ENCODE measurements at regions not wholly inside any gene's neighbourhood (a gene's known extent, or its start where the extent isn't known, plus 50 kb on each side); places are given as distances from the start of the nearest gene placed in this dataset.

DNA sequence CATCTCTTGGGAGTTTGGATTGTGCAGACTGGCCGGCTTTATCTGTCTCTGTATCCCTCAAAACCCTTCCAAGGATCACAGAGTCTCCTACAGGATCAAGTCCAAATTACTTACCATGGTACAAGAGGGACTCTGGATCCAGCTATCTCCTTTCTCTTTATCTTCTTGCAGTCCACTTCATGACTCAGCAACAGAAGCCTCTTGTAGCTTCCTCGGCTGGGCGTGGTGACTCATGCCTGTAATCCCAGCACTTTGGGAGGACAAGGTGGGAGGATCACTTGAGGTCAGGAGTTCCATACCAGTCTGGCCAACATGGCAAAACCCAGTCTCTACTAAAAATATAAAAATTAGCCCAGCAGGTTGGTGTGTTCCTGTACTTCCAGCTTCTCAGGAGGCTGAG lies 189.7 kb downstream of the BCAT1 start:
- DNase-seq = no peak
- intact Hi-C loops (cut with DNase I) = no loop called here

DNA sequence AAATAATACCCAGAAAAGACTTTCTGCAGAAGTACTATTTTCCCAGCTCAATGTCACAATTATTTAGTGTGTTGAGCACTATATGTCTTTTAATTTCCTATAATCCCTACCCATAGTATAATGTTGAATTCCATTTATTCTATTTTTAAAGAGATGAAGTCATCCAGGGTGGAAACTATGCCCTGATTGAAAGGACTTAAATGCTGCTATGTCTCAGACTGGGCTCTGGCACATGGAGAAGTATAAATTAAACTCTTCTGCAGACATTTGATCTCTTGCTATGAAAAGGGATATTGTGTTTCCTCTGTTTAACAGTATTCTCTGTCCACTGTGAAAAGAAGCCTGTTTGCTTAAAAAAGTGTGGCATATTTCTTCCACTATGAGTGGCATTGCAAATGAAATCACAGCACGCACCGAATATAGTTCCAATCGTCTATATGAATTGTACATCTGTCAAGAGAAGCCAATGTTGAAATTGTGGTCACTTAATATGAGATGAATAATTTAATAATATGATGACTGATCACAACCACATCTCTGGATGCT lies 192.3 kb downstream of the BCAT1 start:
- intact Hi-C loops (cut with DNase I) = no loop called here
- no peak for DNase-seq

DNA sequence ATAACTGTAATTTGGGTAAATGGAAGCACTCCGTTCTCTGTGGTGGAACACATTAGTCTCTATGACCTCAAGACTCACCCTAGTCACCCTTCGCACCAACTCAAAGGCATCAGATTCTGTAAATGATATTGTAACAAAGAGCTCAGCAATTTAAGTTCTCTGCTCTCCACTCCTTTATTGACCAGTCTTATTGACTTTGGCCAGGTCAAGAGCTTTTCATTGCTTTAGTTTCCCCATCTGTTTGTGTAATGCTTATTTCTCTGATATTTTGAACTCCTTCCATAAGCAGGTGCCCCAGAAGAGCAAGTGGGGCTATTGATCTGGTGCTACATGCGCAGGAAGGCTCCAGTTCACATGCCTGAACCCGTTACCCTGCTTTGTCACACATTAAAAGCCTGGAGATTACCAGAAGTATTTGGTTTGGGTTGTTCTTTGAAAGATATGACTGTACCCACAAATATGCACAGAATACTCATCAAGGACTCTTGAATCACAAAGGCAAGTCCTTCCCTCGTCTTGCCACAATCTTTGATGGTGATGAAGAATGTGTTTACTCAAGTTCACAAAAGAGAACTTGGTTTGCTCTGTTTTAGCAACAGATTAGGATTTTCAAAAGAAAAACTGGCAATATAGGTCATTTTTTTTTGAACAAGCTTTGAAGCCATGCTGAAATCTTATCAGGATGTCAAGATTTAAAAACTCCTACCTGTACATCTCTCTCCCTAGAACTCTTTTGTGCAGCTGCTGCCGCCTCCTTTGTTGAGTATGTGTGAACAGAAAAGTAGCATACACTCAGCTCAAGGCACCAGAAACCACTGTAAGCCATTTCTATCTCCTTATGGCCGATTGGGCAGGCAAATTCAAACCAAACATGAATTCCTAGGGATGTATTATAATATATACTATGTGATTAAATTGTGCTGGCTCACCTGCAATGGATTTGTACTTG lies 193.9 kb downstream of the BCAT1 start:
- intact Hi-C loops (cut with DNase I) = no loop called here
- no peak for DNase-seq

DNA sequence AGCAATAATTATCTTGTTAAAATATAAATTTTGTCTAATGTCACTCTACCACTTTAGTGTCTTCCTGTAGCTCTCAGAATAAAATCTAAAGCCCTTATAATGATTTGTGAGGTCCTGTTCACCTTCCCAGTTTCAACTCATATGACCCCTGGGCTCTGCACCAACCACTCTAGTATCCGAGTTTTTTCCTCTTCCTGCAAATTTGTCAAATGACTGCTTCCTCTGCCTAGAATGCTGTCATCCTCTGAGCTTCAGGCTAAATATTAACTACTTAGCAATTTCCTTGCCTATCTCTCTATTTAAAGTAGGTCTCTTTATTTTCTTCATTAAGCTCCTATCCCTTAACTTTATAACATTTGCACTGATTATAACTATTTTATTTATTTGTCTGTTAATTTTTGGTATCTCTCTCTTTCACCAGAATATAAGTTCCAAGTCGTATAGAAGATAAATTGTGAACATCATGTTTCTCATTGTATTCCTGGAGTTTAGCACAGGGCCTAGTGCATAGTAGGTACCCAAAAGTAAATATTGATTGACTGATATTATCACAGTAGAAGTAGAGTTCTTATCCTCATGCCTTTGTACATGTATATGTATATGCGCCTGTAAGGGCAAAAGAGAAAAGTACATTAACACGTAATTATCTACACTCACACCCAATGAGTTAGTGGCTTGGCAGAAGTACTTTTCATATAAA lies 196.0 kb downstream of the BCAT1 start:
- DNase-seq = no peak
- intact Hi-C loops (cut with DNase I) = no loop called here

DNA sequence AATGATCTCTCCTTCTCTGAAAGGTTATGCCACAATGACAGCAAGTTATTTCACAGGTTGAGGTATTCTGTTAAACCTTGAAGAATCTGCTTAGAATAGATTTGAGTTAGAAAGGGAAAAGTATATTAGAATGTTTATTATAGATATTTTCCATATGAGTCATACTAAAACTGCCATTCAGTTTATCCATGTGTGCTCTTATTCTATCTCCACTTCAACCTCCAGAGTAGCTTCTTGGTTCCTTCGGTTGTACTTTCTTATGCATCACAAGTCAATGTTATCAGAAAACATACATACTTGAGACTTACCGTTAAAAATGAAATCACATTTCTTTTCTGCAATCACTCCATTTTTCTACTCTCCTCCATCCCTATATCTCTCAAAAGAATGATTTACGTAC lies 197.7 kb downstream of the BCAT1 start:
- intact Hi-C loops (cut with DNase I) = no loop called here
- no peak for DNase-seq

DNA sequence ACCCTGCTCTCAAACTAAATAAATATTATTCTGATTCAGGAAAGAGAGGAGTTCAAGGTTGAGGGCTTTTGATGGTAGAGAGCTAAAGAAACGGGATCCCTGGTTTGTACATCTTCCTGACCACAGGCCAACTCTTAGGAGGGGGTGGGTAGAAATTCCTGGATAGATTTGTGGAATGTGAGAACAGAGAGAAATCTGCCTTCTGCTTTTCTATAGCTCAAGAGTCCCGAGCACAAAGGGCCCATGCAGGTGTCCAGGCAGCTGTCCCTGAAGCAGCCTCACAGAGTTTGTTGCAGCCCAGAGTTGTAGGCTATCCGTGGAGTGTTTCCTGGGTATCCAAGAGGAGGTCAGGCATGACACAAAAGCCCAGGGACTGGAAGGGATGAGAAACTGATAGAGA lies 198.6 kb downstream of the BCAT1 start:
- no peak for DNase-seq
- intact Hi-C loops (cut with DNase I) = no loop called here

DNA sequence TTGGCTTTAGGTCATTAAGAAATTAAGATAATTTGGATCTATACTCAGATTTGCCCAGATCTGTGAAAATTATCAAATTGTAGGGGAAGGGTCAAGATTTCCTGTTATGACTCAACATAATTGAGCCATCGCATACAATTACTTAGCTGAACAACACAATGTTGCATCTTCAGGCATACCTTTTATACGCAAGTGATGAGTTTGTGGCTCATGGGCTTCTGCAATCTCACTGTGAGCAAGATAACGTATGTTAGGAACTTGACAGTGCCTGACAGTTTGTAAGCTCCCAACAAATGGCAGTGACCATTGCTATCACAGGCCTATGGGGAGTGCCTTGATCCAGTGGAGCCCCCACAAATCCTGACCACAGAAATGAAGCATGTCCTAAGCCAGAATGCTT lies 199.7 kb downstream of the BCAT1 start:
- intact Hi-C loops (cut with DNase I) = no loop called here
- no peak for DNase-seq

DNA sequence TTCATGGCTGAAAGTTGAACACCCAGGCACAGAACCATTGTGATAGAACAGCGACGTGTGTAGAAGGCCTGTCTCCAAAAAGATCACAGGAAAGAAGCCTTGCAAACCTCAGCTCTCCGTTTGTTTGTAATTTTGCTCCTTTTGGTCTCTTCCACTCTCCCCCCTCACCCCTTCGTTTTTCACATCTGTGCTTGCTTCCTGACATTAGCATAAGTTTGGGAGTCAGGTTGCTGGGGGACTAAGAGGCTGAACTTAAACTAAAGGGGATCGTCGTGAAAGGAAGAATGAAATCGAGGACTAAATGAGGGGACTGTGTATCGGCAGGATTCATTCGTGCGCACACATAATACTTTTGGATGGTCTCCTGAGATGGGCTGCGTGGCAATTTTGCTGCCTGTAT lies 200.6 kb downstream of the BCAT1 start:
- intact Hi-C loops (cut with DNase I) = no loop called here

DNA sequence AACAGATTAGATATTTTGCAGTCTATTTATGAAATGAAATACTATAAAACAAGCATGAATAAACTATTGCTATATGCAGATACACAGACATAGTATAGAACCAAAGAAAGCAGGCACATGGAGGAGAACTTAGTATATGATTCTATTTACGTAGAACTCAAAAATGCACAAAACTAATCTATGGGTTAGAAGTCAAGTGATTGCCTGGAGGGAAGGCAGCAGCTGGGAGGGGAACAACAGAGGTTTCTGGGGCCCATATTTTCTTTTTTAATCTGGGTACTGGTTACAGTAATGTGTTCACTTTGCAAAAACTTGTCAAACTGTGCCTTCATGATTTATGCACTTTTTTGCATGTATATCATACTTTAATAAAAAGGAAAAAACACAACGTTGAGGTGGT lies 202.0 kb downstream of the BCAT1 start:
- intact Hi-C loops (cut with DNase I) = no loop called here
- no peak for DNase-seq

More for the DNA sequence above, 200.6 kb downstream of the BCAT1 start:
- no peak for DNase-seq

DNA sequence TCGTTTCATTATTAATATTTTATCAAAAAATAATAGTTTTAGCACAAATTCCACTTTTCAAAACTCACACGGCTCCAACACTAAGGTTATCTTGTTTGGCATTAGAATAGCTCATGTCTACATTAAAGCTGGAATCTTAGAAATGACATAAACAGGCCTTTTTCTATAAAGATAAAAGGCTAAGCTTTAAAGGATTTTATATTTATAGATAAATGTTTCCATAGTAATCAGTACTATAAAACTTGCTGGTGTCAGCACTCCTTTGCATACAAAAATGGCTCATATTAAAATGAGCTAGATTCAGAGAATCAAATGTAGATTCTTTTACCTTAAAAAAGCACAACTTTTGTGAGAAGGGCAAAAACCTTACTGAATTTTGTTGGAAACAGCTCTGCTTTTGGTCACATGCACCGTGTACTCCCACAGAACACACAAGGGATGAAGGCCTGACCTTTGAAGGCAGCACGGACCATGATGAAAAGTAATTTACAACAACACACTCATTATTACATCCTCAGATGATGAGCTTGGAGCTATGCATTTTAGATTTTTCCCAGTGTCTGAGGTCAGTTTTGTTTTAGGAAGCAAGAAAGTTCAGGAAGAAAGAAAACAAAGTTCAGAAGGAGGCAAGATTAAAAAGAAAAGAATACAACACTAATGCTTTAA lies 202.8 kb downstream of the BCAT1 start:
- DNase-seq = no peak
- intact Hi-C loops (cut with DNase I) = no loop called here

DNA sequence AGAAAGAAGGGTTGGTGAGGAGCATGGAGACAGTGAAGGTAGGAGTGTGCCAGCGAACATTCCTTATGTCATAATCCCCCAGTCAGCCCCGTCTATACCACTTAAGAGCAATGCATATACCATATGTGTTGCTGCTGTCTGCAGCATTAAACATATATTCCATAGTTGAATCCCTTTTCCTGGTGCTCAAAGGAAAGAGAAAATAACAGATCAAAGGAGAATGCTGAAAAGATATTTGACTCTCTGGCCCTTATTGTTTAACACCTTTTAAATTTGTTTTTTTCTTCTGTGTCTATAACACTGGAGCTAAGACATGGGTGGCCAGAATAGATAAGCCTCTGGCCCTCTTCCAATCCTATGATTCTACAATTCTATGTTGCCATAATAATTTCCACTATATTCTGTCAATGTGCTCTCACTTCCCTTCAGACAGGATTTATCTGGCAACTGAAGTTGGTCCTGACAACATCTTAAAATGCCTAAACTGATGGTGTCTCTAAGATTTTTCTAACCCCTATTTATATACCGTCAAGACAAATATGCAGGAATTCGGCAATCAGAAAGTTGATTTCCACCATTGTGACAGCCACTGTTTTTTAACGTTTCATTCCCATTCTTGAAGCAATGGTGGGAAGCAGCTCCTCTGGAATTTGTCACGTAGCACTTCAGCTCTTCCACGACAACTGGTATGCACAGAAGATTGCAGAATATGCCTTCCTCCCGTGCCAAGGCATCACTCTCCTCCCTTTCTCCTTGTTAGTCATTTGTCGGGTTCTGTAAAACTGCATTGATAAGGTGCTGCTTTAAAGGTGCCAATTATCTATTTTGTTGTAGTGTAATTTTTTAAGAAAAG lies 204.7 kb downstream of the BCAT1 start:
- intact Hi-C loops (cut with DNase I) = no loop called here
- DNase-seq = no peak

DNA sequence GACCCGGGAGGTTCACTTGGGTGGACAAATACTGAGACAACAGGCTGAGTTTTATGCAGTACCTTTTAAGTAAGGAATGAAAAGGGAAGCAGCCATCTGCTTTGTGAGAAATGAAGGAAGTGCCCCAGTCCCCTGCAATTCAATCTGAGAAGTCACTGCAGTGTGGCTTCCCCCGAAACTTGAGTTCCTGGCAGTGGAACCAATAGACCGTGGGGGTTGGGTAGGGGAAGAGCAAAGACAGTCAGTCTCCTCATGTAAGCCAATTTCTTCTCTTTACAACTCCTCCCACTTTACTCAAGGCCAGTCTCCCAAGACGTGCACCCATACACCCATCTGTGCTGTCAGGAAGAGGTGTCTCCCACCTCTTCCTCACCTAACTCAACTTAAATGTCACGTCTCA lies 206.5 kb downstream of the BCAT1 start:
- DNase-seq = peak in 5 of 10 donors; percentile 7 to 36 (median 10)
- intact Hi-C loops (cut with DNase I) = no loop called here

DNA sequence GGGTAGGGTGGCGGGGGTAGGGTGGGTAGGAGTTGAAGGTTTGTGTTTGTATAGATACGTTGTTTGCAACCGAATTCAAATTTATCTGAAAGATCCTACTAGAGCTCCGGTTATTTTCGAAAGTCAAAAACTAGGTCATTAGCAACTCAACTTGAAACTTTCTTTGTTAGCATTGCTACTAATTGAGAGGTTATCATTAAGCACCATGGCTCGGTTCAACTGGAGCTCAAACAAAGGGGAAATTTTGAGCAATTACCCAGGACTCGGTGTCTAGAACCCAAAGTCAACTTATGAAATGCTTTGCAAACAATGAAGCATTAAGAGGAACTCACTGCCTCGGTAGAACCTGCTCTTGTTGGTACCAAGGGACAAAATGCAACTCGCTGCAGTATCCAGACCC lies 207.7 kb downstream of the BCAT1 start:
- DNase-seq = no peak
- intact Hi-C loops (cut with DNase I) = no loop called here

DNA sequence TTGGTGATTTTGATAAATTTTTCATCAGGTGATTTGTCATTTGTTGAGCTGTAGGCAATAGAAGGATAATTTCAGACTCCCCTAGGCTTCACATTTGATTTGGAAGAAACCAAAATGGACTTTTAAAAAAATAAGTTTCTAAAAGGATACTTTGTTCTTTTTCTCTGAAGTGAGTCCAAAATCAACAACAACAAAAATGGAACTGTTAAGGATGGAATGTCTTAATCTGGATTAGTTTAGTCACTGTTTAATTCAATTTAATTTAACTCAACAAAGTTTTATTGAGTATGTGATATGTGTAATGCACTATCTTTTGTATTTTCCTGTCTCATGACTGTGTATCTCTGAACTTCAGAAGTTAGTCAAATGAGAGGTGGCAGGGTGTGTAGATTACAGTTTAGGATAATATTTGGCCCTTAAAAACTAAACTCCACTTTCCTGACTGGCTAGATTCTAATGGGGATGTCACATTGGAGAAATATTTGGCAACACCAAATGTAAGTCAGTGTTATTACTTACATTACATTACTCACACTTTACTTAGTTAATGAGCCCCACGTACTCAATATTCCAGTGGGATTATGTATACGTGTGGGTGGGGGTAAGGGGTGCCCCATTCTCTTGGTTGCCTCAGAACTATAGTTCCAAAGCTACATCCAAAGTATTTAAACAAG lies 209.7 kb downstream of the BCAT1 start:
- DNase-seq = no peak
- intact Hi-C loops (cut with DNase I) = no loop called here

DNA sequence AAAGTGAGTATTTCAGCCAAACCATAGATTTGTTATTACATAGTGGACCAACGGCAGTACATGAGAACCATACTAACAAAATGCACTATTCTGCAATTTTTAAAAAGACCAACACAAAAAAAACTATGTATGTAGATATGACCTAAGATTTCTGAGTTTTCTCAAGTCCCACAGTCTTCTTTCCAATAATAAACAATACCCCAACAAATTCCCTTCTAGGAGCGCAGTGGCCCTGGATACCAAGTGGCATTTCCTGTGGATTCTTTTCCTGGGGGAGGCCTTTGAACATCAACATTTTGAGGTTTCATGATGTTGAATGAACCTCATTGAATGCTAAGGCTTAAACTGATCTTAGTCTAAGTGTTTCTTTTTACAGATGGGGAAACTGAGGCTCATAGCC lies 210.5 kb downstream of the BCAT1 start:
- no peak for DNase-seq
- intact Hi-C loops (cut with DNase I) = no loop called here

DNA sequence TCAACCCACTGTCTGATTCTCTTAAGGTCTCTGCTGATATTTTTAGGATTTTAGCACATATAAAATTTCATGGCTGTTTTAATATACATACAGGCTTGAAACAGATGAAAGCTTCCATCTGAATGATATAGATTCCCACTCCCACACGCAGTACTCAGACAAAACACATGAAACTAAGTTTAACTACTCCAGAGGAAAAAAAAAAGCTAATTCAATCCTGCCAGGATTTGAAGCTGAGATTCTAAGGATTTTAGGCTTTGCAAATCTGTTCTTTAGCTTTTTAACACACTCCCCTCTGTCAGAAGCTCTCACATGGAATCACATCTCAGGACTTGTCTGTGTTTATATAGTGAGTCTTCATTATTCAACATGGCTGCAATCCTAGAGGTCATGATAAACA lies 217.3 kb downstream of the BCAT1 start:
- intact Hi-C loops (cut with DNase I) = no loop called here
- no peak for DNase-seq

DNA sequence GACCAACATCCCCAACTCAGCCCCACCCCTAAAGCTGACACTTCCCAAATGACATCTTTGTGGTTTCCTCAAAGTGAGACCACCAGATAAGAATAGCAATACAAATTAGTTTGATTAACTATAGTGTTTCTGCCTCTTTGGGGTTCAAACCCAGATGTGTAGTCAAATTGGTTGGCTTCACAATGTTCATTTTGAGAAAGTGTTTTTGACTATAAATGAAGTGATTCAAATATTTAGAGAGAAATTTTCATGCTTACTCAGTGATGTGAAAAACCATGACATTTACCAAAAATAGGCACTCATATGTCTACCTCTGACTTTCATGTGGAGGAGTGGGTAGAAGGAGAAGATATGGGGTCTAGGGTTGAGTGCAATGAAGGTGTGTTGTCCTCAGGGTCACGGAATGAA lies 218.4 kb downstream of the BCAT1 start:
- DNase-seq = no peak
- intact Hi-C loops (cut with DNase I) = no loop called here

DNA sequence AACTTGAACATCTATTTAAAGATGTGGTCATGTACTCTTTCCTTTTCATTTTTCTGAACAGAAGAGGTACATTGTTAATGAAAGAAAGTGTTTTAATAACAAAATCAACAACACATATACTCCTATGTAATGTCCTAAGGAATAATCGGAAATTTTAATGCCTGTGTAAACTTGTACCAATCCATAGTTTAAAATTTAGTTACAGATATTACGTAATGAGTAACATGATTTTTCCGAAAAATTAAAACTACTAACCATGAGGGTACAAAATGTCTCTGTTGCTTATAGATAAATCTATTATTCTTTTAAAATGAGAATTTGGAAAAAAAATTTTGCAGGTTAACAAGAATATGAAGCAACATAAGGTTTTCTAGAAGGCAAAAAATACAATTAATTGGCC lies 220.1 kb downstream of the BCAT1 start:
- intact Hi-C loops (cut with DNase I) = no loop called here
- no peak for DNase-seq

DNA sequence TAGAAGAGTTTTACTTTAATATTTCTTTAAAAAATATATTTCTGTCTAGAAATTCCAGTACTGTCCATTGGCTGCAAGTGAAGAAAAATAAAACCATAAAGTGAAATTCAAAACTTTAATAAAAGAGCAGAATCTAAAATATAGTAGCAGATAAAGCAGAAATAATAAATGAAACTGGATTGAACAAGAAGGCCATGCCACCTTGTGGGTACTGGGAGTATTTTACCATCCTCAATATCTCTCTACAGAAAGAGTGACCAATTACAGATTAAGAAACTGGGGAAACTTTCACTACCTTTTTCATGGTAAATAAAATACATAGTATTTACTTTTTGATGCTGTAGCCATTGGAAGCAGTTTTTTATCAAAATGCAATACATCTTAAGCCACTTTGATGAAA lies 220.5 kb downstream of the BCAT1 start:
- intact Hi-C loops (cut with DNase I) = no loop called here
- DNase-seq = no peak

DNA sequence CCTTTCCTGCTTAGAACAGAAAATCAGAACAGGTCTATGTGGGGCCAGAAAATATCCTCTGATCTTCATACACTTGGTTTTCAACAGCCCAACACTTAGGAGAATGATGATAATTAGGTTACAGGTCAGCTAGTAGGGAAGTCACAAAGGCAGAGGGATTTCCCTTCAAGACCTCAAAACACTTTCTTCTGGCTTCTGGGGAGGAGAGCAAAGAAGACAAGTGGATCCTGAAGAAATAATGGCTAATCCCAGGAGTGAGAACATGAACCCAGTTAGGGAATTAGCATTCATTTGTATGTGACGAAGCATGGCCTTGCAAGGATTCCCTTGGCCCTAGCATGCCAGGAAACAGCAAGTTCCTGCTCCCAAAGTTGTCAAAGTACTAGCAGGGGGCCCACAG lies 223.3 kb downstream of the BCAT1 start:
- intact Hi-C loops (cut with DNase I) = no loop called here

More for the DNA sequence above, 223.3 kb downstream of the BCAT1 start:
- DNase-seq = no peak
